H1 (cell line): ENCODE measurements at regions not wholly inside any gene's neighbourhood (a gene's known extent, or its start where the extent isn't known, plus 50 kb on each side); places are given as distances from the start of the nearest gene placed in this dataset.
A peak's percentile ranks its signal among the peaks of the same experiment; 100 is the strongest.

Experiments
- CTCF ChIA-PET: fragments of 300-600 bp; sonication (Branson Sonifier 250); formaldehyde crosslinking; loops from one replicate; lab custom pipeline; 2021; ENCODE audit not compliant: partially characterized antibody; lab: Charles Lee
- POLR2A ChIA-PET: fragments of 300-600 bp; sonication (Branson Sonifier 250); formaldehyde crosslinking; loops from one replicate; lab custom pipeline; 2021; ENCODE audit warnings: inconsistent platforms; ENCODE audit not compliant: partially characterized antibody; lab: Charles Lee
- DNase-seq, 2 experiments: peaks; one replicate each; pipeline versions ENCODE4 v3.0.0 to v3.0.0-alpha.2; 2010 to 2022; ENCODE audit warnings: low spot score in 2 of 2, low read depth in 1 of 2, mixed read lengths in 1 of 2
- FAIRE-seq: peaks from 2 replicates; lab custom pipeline; 2011; peaks lifted over from hg19 to GRCh38; lab: Jason Lieb, UNC
- H2AFZ ChIP-seq: 2 replicates; pipeline ENCODE4 v1.8.1; 2012; ENCODE audit warnings: low read length, inconsistent platforms
- H2AK5ac ChIP-seq: 2 replicates; pipeline ENCODE4 v1.6.1; 2013; ENCODE audit warnings: low read depth, low read length
- H2BK120ac ChIP-seq: replicated peaks from 2 replicates; pipeline ENCODE3; 2013; ENCODE audit warnings: low read depth, low read length, inconsistent platforms
- H2BK12ac ChIP-seq: 2 replicates; pipeline ENCODE4 v1.6.1; 2013; ENCODE audit warnings: low read depth, low read length
- H2BK15ac ChIP-seq: 2 replicates; pipeline ENCODE4 v1.6.1; 2013; ENCODE audit warnings: low read length
- H2BK20ac ChIP-seq: 2 replicates; pipeline ENCODE4 v1.6.1; 2013; ENCODE audit warnings: low read length
- H2BK5ac ChIP-seq: 2 replicates; pipeline ENCODE4 v1.6.1; 2013; ENCODE audit warnings: low read depth, low read length
- H3K14ac ChIP-seq: 2 replicates; pipeline ENCODE4 v1.6.1; 2013; ENCODE audit warnings: inconsistent platforms; ENCODE audit not compliant: insufficient read length
- H3K18ac ChIP-seq: 2 replicates; pipeline ENCODE4 v1.6.1; 2013; ENCODE audit warnings: low read length; ENCODE audit errors: extremely low read depth
- H3K23ac ChIP-seq: 2 replicates; pipeline ENCODE4 v1.6.1; 2013; ENCODE audit warnings: inconsistent platforms; ENCODE audit not compliant: insufficient read length
- H3K23me2 ChIP-seq: 2 replicates; pipeline ENCODE4 v1.6.1; 2013; ENCODE audit warnings: low read depth, low read length
- H3K27ac ChIP-seq: 2 replicates; pipeline ENCODE4 v1.6.1; 2011; ENCODE audit warnings: low read depth, low read length, inconsistent platforms
- H3K27me3 ChIP-seq, 4 experiments: replicated peaks in 1 of 4; 1 replicate in 1 of 4; 2 replicates in 3 of 4; pipeline versions ENCODE4 v1.6.1 to v1.8.1; 2011 to 2013; ENCODE audit warnings: low read length in 3 of 4, mild to moderate bottlenecking in 3 of 4, inconsistent platforms in 2 of 4, mixed read lengths in 2 of 4, moderate library complexity in 1 of 4; ENCODE audit not compliant: control insufficient read depth in 3 of 4, insufficient read depth in 3 of 4; ENCODE audit errors: extremely low read depth in 1 of 4
- H3K36me3 ChIP-seq, 4 experiments: 2 replicates each; pipeline versions ENCODE4 v1.6.1 to v1.8.1; 2011 to 2013; ENCODE audit warnings: mild to moderate bottlenecking in 4 of 4, low read length in 3 of 4, moderate library complexity in 2 of 4, control low read depth in 1 of 4, inconsistent platforms in 1 of 4; ENCODE audit not compliant: insufficient read depth in 4 of 4, control insufficient read depth in 2 of 4
- H3K4ac ChIP-seq: replicated peaks from 2 replicates; pipeline ENCODE3; 2013; ENCODE audit warnings: low read length, low read depth, mixed read lengths, inconsistent platforms; ENCODE audit not compliant: insufficient read length
- H3K4me1 ChIP-seq, 4 experiments: replicated peaks in 1 of 4; 1 replicate in 1 of 4; 2 replicates in 3 of 4; pipeline versions ENCODE4 v1.6.1 to v1.8.1; 2011 to 2013; ENCODE audit warnings: low read length in 3 of 4, inconsistent platforms in 2 of 4, mixed read lengths in 1 of 4; ENCODE audit not compliant: insufficient read depth in 4 of 4, control insufficient read depth in 3 of 4
- H3K4me2 ChIP-seq, 2 experiments: 2 replicates each; pipeline versions ENCODE4 v1.6.1 to v1.8.1; 2011 to 2013; ENCODE audit warnings: low read depth in 2 of 2, low read length in 2 of 2, control low read depth in 1 of 2, inconsistent platforms in 1 of 2, mild to moderate bottlenecking in 1 of 2; ENCODE audit not compliant: insufficient read depth in 1 of 2
- H3K4me3 ChIP-seq, 4 experiments: fragments of 200-600, 300-600 bp in 1 of 4; sonication (generic), shearing (Covaris generic), sonication (Bioruptor Twin) in 1 of 4; 2 replicates each; pipeline versions ENCODE4 v1.5.1 to v1.8.1; 2011 to 2016; ENCODE audit warnings: low read length in 4 of 4, low read depth in 3 of 4, control low read depth in 2 of 4, inconsistent platforms in 2 of 4, mild to moderate bottlenecking in 2 of 4, mixed read lengths in 1 of 4, moderate library complexity in 1 of 4; ENCODE audit not compliant: insufficient read depth in 2 of 4; ENCODE audit errors: extremely low read depth in 1 of 4
- H3K56ac ChIP-seq: replicated peaks from 2 replicates; pipeline ENCODE3; 2013; ENCODE audit warnings: low read depth, mild to moderate bottlenecking, mixed read lengths, low read length, inconsistent platforms; ENCODE audit not compliant: insufficient read length
- H3K79me1 ChIP-seq: 2 replicates; pipeline ENCODE4 v1.6.1; 2013; ENCODE audit warnings: low read depth, low read length, control low read depth
- H3K79me2 ChIP-seq, 2 experiments: 2 replicates each; pipeline versions ENCODE4 v1.6.1 to v1.8.1; 2012 to 2013; ENCODE audit warnings: low read length in 2 of 2, mild to moderate bottlenecking in 2 of 2, inconsistent platforms in 1 of 2; ENCODE audit not compliant: insufficient read depth in 2 of 2, control insufficient read depth in 1 of 2
- H3K9ac ChIP-seq, 4 experiments: replicated peaks in 1 of 4; 1 replicate in 1 of 4; 2 replicates in 3 of 4; pipeline versions ENCODE4 v1.6.1 to v1.8.1; 2011 to 2013; ENCODE audit warnings: low read depth in 3 of 4, low read length in 3 of 4, control low read depth in 2 of 4, mild to moderate bottlenecking in 2 of 4, moderate library complexity in 2 of 4, inconsistent platforms in 1 of 4; ENCODE audit errors: extremely low read depth in 1 of 4
- H3K9me3 ChIP-seq, 2 experiments: 2 replicates each; pipeline versions ENCODE4 v1.6.1 to v1.8.1; 2012 to 2013; ENCODE audit warnings: mild to moderate bottlenecking in 2 of 2, moderate library complexity in 2 of 2, control low read depth in 1 of 2, inconsistent platforms in 1 of 2, low read depth in 1 of 2, low read length in 1 of 2, mixed read lengths in 1 of 2; ENCODE audit not compliant: insufficient read depth in 2 of 2
- H4K20me1 ChIP-seq, 2 experiments: replicated peaks in 1 of 2; 2 replicates each; pipeline versions ENCODE3 to v1.8.1; 2011 to 2013; ENCODE audit warnings: inconsistent platforms in 2 of 2, low read length in 2 of 2, mild to moderate bottlenecking in 1 of 2; ENCODE audit not compliant: insufficient read depth in 2 of 2, control insufficient read depth in 1 of 2
- H4K5ac ChIP-seq: 2 replicates; pipeline ENCODE4 v1.6.1; 2013; ENCODE audit warnings: low read length, low read depth, mixed read lengths, inconsistent platforms; ENCODE audit not compliant: insufficient read length
- H4K8ac ChIP-seq: 2 replicates; pipeline ENCODE4 v1.8.0; 2013; ENCODE audit warnings: mild to moderate bottlenecking, moderate library complexity, low read length, inconsistent platforms; ENCODE audit not compliant: insufficient read depth; ENCODE audit errors: extremely low read depth
- H4K91ac ChIP-seq: replicated peaks from 2 replicates; pipeline ENCODE3; 2013; ENCODE audit warnings: low read length, mixed read lengths, inconsistent platforms; ENCODE audit not compliant: insufficient read length
- BCL11A ChIP-seq, 2 experiments: IDR thresholded peaks; one replicate each; pipeline ENCODE4 v1.6.1; 2011; ENCODE audit warnings: low read depth in 2 of 2, low read length in 2 of 2, mild to moderate bottlenecking in 2 of 2
- EZH2 ChIP-seq: fragments of 200-600 bp; sonication (generic); IDR thresholded peaks from 2 replicates; pipeline ENCODE4 v1.7.1; 2012; ENCODE audit warnings: low read depth, mild to moderate bottlenecking, moderate library complexity, low read length, inconsistent platforms; ENCODE audit not compliant: severe bottlenecking
- GABPA ChIP-seq: IDR thresholded peaks from 2 replicates; pipeline ENCODE4 v1.6.1; 2011; ENCODE audit warnings: mild to moderate bottlenecking, low read length, moderate library complexity, borderline replicate concordance; ENCODE audit not compliant: insufficient read depth
- GTF2F1 ChIP-seq: IDR thresholded peaks from 2 replicates; pipeline ENCODE4 v1.6.1; 2012; ENCODE audit warnings: low read depth, low read length, improper control_type of control experiment, borderline replicate concordance
- HDAC2 ChIP-seq, 2 experiments: fragments of 300-600 bp in 1 of 2; sonication (generic) in 1 of 2; IDR thresholded peaks; 2 replicates each; pipeline ENCODE4 v1.6.1; 2011 to 2012; ENCODE audit warnings: low read depth in 2 of 2, low read length in 2 of 2, mild to moderate bottlenecking in 2 of 2, moderate library complexity in 2 of 2, borderline replicate concordance in 1 of 2, inconsistent platforms in 1 of 2
- HDAC6 ChIP-seq: IDR thresholded peaks from one replicate; pipeline ENCODE4 v1.7.1; 2012; ENCODE audit warnings: low read depth, mild to moderate bottlenecking, inconsistent platforms, low read length, moderate library complexity
- KDM1A ChIP-seq: fragments of 200-600, 300-600 bp; sonication (generic); IDR thresholded peaks from 2 replicates; pipeline ENCODE4 v1.7.1; 2016; ENCODE audit warnings: mild to moderate bottlenecking, low read length, borderline replicate concordance
- MAFK ChIP-seq: IDR thresholded peaks from 2 replicates; pipeline ENCODE4 v1.6.1; 2012; ENCODE audit warnings: low read depth, mild to moderate bottlenecking, improper control_type of control experiment, low read length
- NRF1 ChIP-seq: IDR thresholded peaks from 2 replicates; pipeline ENCODE4 v1.6.1; 2011; ENCODE audit warnings: mild to moderate bottlenecking, low read depth, low read length, improper control_type of control experiment
- PHF8 ChIP-seq: fragments of 200-600 bp; sonication (generic); conservative IDR thresholded peaks from 2 replicates; pipeline ENCODE4 v1.7.1; 2012; ENCODE audit warnings: low read depth, mild to moderate bottlenecking, inconsistent platforms, low read length, moderate library complexity
- SP2 ChIP-seq: IDR thresholded peaks from 2 replicates; pipeline ENCODE4 v1.6.1; 2012; ENCODE audit warnings: mild to moderate bottlenecking, low read length, inconsistent platforms
- SUZ12 ChIP-seq: fragments of 200-600 bp; sonication (generic); IDR thresholded peaks from 2 replicates; pipeline ENCODE4 v1.6.1; 2012; ENCODE audit warnings: mild to moderate bottlenecking, inconsistent platforms, low read length, moderate library complexity, mixed read lengths
- WGBS, 2 experiments: shearing (Covaris generic) in 1 of 2; methylation state at CpG; one replicate each; pipeline versions ENCODE4 v1.1.6 to v1.1.7; 2013 to 2015; ENCODE audit warnings: low lambda C conversion rate in 2 of 2, mixed read lengths in 2 of 2, inconsistent platforms in 1 of 2, low coverage in 1 of 2, missing lambda C conversion rate in 1 of 2; ENCODE audit not compliant: insufficient replicate concordance in 2 of 2, insufficient coverage in 1 of 2, insufficient read length in 1 of 2; ENCODE audit errors: extremely low coverage in 1 of 2, missing lambda C conversion rate in 1 of 2; 5-methylcytosine and 5-hydroxymethylcytosine counted together

- FAIRE-seq (no peak), DNase-seq (peak in 1 of 2 experiments; percentile 75)
- Histone ChIP-seq H2BK15ac (no peak overlapping the region), H3K4ac (no peak overlapping the region), H3K56ac (no peak overlapping the region), H2BK120ac (no peak overlapping the region), H3K18ac (no peak overlapping the region; the same call in 1 of the 2 replicates), H2BK5ac (no peak overlapping the region), H3K79me1 (no peaks in the 10 kb centered on the region), H3K4me3 (peak overlapping the region; percentile 7 to 58 (median 26); a peak in 5 of 8 replicates), H3K27ac (no peak overlapping the region), H2BK12ac (no peak overlapping the region), H3K4me1 (peaks cover 0 to 3% (median 0%) of the 10 kb centered on the region in 4 experiments; a peak in 1 of 7 replicates), H3K27me3 (peaks cover 41 to 75% (median 62%) of the 10 kb centered on the region in 4 experiments), H4K20me1 (peaks cover 2 to 5% of the 10 kb centered on the region in 2 experiments), H2AK5ac (no peak overlapping the region), H3K14ac (no peak overlapping the region), H4K8ac (peak overlapping the region; percentile 69), H3K23ac (no peak overlapping the region), H4K91ac (no peak overlapping the region), H3K79me2 (no peaks in the 10 kb centered on the region), H4K5ac (no peak overlapping the region), H3K23me2 (peaks cover 9% of the 10 kb centered on the region; the same call in 1 of the 2 replicates), H2AFZ (no peak overlapping the region), H3K4me2 (peak overlapping the region; percentile 63 to 65), H3K9ac (no peak overlapping the region), H3K9me3 (no peaks in the 10 kb centered on the region), H2BK20ac (no peak overlapping the region), H3K36me3 (peaks cover 0 to 14% (median 0%) of the 10 kb centered on the region in 4 experiments; a peak in 1 of 8 replicates)
- ChIA-PET CTCF (interaction anchor here (0.6 to 1.0 kb wide), 2 partner anchors 38 to 98 kb away, joined by 3 read pairs; no protein-coding TSS in a partner anchor), POLR2A (no interaction called here)
- 2% methylated on average over 42 of the region's 92 CpGs; no CpG with 5 or more reads in 1 of the 2 experiments for WGBS, 2 experiments
- TF ChIP-seq KDM1A = no peak
- no peak for TF ChIP-seq MAFK
- no peak for TF ChIP-seq HDAC2 (IDR thresholded peaks at IDR 0.05; ENCODE audit: borderline replicate concordance in 1 of 2, low read depth in 2 of 2, low read length in 2 of 2)
- TF ChIP-seq SP2 = no peak
- peak; percentile 88 for TF ChIP-seq EZH2
- no peak for TF ChIP-seq HDAC6
- no peak for TF ChIP-seq GTF2F1
- peak; percentile 42; the same call in 1 of the 2 replicates for TF ChIP-seq GABPA
- no peak for TF ChIP-seq BCL11A (IDR thresholded peaks at IDR 0.05; ENCODE audit: low read depth in 2 of 2, low read length in 2 of 2)
- TF ChIP-seq SUZ12 = peak; percentile 93
- TF ChIP-seq NRF1 = no peak
- TF ChIP-seq PHF8 = no peak
Observed at GRCh38 chr14:101458741-101459550, 102.3 kb upstream of the DIO3 start.
